LHCN-M2 (cell line): ENCODE measurements at regions not wholly inside any gene's neighbourhood (a gene's known extent, or its start where the extent isn't known, plus 50 kb on each side); places are given as distances from the start of the nearest gene placed in this dataset.
"Not testable (repeated sequence)": the region's sequence is repeated elsewhere in the genome, so short reads cannot be mapped to it uniquely, and the experiment has no call there.

Source experiments
- DNase-seq: peaks from one replicate; pipeline ENCODE4 v3.0.0-alpha.2; 2012; ENCODE audit warnings: low read depth

DNA sequence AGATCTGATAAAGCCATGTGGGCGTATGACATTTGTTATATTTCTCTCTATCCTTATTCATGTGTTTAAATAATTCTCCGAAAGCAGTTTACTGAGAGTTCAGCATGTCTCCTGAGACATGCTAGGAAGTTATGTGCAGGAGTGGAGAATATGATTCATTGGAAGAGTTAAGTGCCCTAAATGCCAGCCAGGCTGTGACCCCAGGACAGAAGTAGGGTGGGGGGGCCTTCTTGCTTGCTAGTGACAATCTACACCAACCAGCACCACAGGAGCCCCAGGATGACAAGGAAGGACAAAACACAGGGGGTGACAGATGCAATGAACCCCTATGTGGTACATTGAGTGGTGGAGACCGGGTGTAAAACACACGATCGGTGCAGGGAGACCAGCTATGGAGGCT, 79.5 kb upstream of the PLGLB2 start:
- not testable (repeated sequence) for DNase-seq

- DNase-seq: not testable (repeated sequence)
Observed at GRCh38 chr2:87669633-87670231, 78.2 kb upstream of the PLGLB2 start.

GRCh38 chr2:87672404-87672803, 75.5 kb upstream of the PLGLB2 start:
- DNase-seq: not testable (repeated sequence)

GRCh38 chr2:87674729-87675128, 73.2 kb upstream of the PLGLB2 start:
- not testable (repeated sequence) for DNase-seq

DNA sequence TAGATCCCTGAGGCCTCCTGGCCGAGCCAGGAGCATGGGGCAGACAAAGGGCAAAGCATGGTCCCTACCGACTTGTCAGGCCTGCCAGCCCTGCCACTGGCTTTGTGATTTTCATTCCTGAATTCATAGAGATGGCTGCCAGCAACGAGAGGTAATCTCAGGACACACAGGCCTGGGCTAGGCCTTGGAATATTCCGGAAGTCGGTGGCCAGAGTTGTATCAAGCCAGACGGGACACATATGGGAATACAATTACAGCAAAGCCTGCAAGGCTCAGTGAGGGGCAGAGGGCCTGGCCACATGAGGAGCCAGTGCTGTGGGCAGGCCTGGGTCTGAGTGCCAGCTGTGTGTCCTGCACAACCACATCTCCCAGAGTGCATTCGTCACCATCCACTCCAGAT, 72.4 kb upstream of the PLGLB2 start:
- not testable (repeated sequence) for DNase-seq

- DNase-seq: not testable (repeated sequence)
Observed at GRCh38 chr2:87677421-87677923, 70.4 kb upstream of the PLGLB2 start.

GRCh38 chr2:87678742-87679173, 69.1 kb upstream of the PLGLB2 start:
- not testable (repeated sequence) for DNase-seq

DNA sequence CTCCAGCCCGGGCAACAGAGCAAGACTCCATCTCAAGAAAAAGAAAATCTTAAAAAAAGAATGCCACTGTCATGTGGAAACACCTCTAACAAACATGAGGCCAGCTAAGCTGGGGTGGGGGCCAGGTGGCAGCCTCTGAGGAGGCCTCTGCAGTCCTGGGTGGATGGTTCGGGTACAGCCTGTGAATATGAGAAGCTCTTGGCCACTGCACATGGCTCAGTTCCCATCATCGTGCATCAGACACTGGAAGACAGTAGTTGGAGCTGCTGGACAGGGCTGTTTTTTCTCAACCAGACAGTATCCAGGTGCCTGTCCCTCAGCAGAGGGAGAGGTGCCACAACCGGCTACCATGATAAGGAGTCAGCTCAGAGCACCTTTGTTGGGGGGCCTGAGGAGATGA, 67.9 kb upstream of the PLGLB2 start:
- DNase-seq: not testable (repeated sequence)

GRCh38 chr2:87680691-87681090, 67.2 kb upstream of the PLGLB2 start:
- not testable (repeated sequence) for DNase-seq

DNA sequence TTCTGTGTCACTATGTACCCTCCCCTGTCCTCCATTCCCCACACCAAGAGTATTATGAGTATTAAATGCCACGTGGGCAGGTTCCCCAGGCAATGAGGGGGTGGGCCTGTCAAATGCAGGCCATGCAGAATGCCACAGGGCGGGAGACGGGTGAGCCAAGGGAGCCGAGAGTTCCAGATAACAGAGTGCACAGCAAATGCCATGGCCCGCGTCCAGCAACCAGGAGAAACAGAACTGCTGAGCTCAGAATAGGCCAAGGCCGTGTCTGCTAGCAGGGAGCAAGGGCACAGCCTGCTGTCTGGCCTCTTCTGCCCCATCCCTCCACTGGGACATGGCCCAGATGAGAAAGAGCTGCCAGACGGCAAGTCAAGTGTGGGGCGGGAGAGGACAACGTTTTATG, 64.4 kb upstream of the PLGLB2 start:
- not testable (repeated sequence) for DNase-seq

DNA sequence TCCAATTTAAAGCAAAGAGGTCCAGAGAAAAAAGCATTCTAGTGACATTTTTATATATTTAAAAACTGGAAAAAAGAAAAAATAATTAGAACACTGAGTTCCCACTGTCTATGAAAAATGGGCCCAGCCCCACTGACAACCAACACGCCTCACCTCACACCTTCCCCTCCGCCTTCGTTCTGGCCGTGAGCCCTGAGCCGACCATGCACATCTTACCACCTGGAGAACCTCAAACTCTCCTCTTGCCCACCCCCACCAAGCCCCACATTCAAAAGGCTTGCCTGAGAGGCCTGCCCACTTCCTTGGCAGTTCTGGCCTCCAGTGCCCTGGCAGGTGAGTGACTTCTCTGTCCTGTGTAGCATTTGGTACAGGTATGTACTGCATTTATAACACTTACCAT, 63.9 kb upstream of the PLGLB2 start:
- not testable (repeated sequence) for DNase-seq

DNA sequence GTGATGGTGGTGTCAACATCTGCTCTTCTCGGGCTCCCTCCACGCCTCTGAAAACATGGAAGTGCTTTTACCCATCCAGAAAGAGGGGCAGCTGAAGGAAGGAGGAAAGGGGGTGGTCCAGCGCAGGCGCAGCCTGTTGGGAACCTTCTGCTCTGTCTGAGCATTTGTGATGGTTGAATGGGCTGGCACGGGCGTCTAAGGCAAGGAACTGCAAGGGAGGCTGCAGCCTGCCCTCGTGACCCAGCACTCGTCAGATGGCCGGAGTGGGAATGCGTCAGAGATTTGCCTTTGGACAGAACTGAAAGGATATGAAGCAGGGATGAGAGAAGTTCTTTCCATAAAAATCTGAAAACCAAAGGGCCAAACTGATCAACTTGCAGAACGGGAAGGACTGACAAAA, 62.3 kb upstream of the PLGLB2 start:
- not testable (repeated sequence) for DNase-seq

GRCh38 chr2:87686873-87687549, 60.9 kb upstream of the PLGLB2 start:
- not testable (repeated sequence) for DNase-seq

GRCh38 chr2:87687550-87688270, 60.2 kb upstream of the PLGLB2 start:
- DNase-seq: not testable (repeated sequence)

DNA sequence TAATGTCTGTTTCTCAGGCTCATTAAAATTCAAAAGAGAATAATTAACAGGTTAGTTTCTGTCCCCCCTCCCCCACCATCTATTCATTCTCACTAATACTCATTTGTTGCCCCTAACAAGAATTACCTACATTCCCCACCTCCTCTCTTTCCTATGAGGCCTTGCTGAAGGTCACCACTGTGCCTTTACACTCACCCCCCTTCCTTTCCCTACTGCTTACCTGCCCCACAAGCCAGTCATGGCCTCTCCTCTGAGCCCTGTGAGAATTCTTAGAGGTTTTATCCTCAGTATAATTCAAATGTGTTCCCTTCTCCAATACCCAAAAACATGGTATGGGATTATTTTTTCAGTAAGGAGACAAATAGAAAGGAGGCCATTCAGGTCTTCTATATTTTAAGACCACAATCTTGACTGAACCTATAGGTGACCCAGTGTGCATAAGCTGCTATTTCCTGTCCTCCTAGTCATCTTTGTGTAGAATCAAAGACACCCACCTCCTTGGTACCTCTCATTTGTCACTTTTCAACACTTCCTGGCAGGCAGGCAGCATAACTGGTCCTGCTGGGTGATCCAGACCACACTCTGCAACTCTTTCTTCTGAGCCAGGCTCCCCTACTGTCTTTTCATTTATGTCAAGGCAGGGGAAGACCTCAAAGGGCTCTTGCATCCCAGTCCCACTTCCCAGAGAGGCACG, 55.8 kb upstream of the PLGLB2 start:
- not testable (repeated sequence) for DNase-seq

DNA sequence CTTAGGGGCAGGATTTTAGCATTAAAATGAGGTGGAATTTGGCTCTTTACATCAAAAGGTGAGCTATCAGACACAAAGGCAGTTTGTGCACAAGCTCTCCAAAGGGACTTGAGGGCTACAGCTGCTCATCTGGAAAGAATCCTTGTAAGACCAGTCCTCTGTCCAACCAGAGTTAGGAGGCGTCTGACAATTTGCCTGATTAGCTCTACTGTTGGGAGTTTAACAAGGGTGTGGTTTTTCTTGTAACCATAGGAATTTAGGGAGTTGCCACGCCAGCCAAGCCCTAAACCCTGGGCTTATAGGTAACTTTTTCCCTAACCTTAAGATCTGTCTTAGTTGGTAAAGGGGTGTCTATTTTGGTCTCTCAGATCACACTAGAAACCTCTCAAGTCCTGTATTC, 55.0 kb upstream of the PLGLB2 start:
- not testable (repeated sequence) for DNase-seq

DNA sequence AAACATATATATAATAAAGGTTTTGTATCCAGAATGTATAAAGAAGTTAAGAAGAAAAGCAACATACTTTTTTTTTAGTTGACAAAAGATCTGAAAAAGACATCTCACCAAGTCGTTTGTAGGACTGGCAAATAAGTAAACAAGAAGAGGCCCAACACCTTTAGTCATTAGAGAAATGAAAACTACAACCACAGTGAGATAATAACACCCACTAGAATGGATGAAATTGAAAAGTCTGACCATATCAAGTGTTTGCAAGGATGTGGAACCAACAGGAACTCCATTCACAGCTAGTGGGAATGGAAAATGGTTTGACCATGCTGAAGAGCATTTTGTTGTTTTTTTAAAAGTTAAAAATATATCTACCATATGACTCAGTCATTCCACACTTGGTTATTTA, 54.0 kb upstream of the PLGLB2 start:
- DNase-seq: not testable (repeated sequence)

- DNase-seq: not testable (repeated sequence)
Observed at GRCh38 chr2:87695596-87696323, 52.1 kb upstream of the PLGLB2 start.
